ENCODE measurements at regions not wholly inside any gene's neighbourhood (a gene's known extent, or its start where the extent isn't known, plus 50 kb on each side); places are given as distances from the start of the nearest gene placed in this dataset.

GRCh38 chr3:178392511-178392926, 143.7 kb upstream of the KCNMB2 start:
- no peak for TF ChIP-seq CTCF (IDR thresholded peaks at IDR 0.05)
- ATAC-seq (ENCODE audit: low FRiP score) (peak; percentile 58), DNase-seq (ENCODE audit: low spot score) (no peak)

GRCh38 chr3:178393146-178393545, 143.1 kb upstream of the KCNMB2 start:
- ATAC-seq (ENCODE audit: low FRiP score) (no peak), DNase-seq (ENCODE audit: low spot score) (no peak)
- TF ChIP-seq CTCF (IDR thresholded peaks at IDR 0.05) = no peak

- ATAC-seq (ENCODE audit: low FRiP score) (no peak), DNase-seq (ENCODE audit: low spot score) (no peak)
- TF ChIP-seq CTCF (IDR thresholded peaks at IDR 0.05) = no peak
Measured at GRCh38 chr3:178393824-178394223, 142.4 kb upstream of the KCNMB2 start.

GRCh38 chr3:178396318-178396717, 139.9 kb upstream of the KCNMB2 start:
- no peak for TF ChIP-seq CTCF (IDR thresholded peaks at IDR 0.05)
- no peak for ATAC-seq (ENCODE audit: low FRiP score)

GRCh38 chr3:178397202-178397601, 139.0 kb upstream of the KCNMB2 start:
- TF ChIP-seq CTCF (IDR thresholded peaks at IDR 0.05) = no peak
- DNase-seq (ENCODE audit: low spot score) = no peak
- no peak for ATAC-seq (ENCODE audit: low FRiP score)

More at GRCh38 chr3:178396318-178396717, 139.9 kb upstream of the KCNMB2 start:
- no peak for DNase-seq (ENCODE audit: low spot score)

GRCh38 chr3:178397836-178398235, 138.4 kb upstream of the KCNMB2 start:
- DNase-seq (ENCODE audit: low spot score) (no peak), ATAC-seq (ENCODE audit: low FRiP score) (no peak)
- TF ChIP-seq CTCF (IDR thresholded peaks at IDR 0.05) = no peak

- no peak for DNase-seq (ENCODE audit: low spot score)
- no peak for TF ChIP-seq CTCF (IDR thresholded peaks at IDR 0.05)
- ATAC-seq (ENCODE audit: low FRiP score) = no peak
Measured at GRCh38 chr3:178404961-178405360, 131.3 kb upstream of the KCNMB2 start.

All from omental fat pad (tissue), 3 donors.